GM12891 (cell line): ENCODE measurements at regions not wholly inside any gene's neighbourhood (a gene's known extent, or its start where the extent isn't known, plus 50 kb on each side); places are given as distances from the start of the nearest gene placed in this dataset.

Experiments used
- PAX5 ChIP-seq: IDR thresholded peaks from 2 replicates; pipeline ENCODE4 v1.6.1; 2011; ENCODE audit warnings: low read length, moderate library complexity, mild to moderate bottlenecking; ENCODE audit not compliant: insufficient read depth, severe bottlenecking
- POLR2A ChIP-seq: IDR thresholded peaks from 2 replicates; pipeline ENCODE4 v1.6.1; 2011; ENCODE audit warnings: low read depth, low read length, control low read depth
- POLR2AphosphoS5 ChIP-seq: IDR thresholded peaks from 2 replicates; pipeline ENCODE4 v1.6.1; 2011; ENCODE audit warnings: low read depth, low read length, control low read depth
- SPI1 ChIP-seq: IDR thresholded peaks from 2 replicates; pipeline ENCODE4 v1.6.1; 2011; ENCODE audit warnings: low read depth, low read length, control low read depth
- TAF1 ChIP-seq: IDR thresholded peaks from 2 replicates; pipeline ENCODE4 v1.6.1; 2011; ENCODE audit warnings: low read depth, low read length, control low read depth

GRCh38 chr6:119483908-119484307 is 134.3 kb upstream of the MAN1A1 start:
- TF ChIP-seq PAX5 (no peak), POLR2A (no peak), POLR2AphosphoS5 (no peak), TAF1 (no peak), SPI1 (no peak)
